Fibroblast of skin of right biceps (primary cell): ENCODE measurements at regions not wholly inside any gene's neighbourhood (a gene's known extent, or its start where the extent isn't known, plus 50 kb on each side); places are given as distances from the start of the nearest gene placed in this dataset.
"Not testable (repeated sequence)": the region's sequence is repeated elsewhere in the genome, so short reads cannot be mapped to it uniquely, and the experiment has no call there.

Experiments used
- DNase-seq: peaks from one replicate; pipeline ENCODE4 v3.0.0-alpha.2; 2013

DNA sequence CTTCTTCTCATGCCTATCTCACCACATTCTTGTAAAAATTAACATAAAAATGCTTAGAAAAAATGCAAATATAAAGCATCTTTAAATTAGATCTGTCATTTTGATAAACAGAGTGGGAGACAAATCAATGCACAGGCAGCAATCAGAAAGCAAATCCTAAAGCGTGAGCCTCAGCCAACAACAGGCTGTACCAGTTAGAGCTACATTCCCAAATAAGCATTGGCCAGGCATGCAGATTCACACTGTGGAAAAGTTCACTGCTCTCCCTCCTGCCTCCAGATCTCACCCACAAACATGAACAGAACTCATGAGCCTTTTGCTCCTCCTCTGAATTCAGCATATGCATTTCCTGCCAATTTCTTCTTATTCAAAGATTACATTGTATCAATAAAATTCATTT lies 115.2 kb upstream of the FAT3 start:
- no peak for DNase-seq

GRCh38 chr11:92107331-92107730 lies 117.3 kb upstream of the FAT3 start:
- DNase-seq, result no peak

DNA sequence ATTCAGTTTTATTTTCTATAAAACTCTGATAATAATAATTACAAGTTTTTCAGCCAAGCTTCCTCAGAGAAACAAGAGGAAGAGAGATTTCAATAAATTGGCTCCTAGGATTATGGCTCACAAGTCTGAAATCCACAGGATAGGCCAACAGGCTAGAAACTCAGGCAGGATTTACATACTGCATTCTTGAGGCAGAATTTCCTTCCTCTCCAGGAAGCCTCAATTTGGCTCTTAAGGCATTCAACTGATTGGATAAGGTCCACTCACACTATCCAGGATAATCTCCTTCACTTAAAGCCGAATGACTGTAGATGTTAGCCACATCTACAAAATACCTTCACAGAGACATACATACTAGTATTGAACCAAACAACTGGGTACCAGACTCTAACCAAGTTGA lies 120.3 kb upstream of the FAT3 start:
- no peak for DNase-seq

GRCh38 chr11:92101920-92102319 lies 122.7 kb upstream of the FAT3 start:
- no peak for DNase-seq

DNA sequence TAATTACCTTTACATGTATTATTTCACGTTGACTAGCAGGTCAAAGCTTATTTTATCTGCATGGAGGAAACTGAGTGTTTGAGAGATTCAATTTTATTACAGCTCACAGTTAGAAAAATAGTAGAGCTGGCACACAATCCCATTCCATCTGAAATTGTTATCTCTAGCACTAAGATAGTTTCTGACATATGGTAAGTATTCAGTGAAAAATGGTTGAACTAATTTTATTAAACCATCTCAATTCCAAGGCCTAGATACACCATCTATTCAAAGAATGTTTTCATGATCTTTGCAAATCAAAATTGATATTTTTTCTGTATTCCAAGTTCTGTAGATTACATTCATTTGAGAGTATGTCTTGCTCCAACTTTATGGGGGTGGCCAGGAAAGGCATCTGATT lies 125.4 kb upstream of the FAT3 start:
- DNase-seq, result no peak

- no peak for DNase-seq
Observed at GRCh38 chr11:92098172-92098571, 126.4 kb upstream of the FAT3 start.

GRCh38 chr11:92087725-92088537 lies 136.7 kb upstream of the FAT3 start:
- DNase-seq, result no peak

GRCh38 chr11:92083123-92083522 lies 141.5 kb upstream of the FAT3 start:
- DNase-seq, result no peak

DNA sequence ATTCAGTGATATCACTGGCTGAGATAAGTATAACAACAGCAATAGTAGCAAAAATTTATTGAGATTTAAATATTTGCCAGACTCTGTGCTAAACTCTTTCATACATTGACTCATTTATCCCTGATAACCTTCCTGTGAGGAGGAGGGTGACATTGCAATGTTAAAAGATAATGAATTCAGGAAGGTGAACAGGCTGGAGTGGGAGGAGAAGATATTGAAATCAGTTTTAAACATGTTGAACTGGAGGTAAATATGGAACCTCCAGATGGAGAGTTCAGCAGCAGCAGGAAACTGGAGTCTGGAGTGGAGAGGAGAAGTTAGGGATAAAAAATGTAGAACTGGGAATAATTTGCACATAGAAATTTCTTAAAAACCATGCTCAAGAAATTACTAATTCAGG lies 142.0 kb upstream of the FAT3 start:
- DNase-seq, result no peak

DNA sequence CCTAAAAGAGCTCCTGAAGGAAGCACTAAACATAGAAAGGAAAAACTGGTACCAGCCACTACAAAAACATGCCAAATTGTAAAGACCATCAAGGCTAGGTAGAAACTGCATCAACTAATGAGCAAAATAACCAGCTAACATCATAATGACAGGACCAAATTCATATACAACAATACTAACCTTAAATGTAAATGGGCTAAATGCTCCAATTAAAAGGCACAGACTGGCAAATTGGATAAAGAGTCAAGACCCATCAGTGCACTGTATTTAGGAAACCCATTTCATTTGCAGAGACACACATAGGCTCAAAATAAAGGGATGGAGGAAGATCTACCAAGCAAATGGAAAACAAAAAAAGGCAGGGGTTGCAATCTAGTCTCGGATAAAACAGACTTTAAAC lies 150.1 kb upstream of the FAT3 start:
- DNase-seq, result not testable (repeated sequence)

- DNase-seq, result no peak
Observed at GRCh38 chr11:92071660-92072059, 153.0 kb upstream of the FAT3 start.

- peak; percentile 14 for DNase-seq
Observed at GRCh38 chr11:92070026-92070889, 154.4 kb upstream of the FAT3 start.

DNA sequence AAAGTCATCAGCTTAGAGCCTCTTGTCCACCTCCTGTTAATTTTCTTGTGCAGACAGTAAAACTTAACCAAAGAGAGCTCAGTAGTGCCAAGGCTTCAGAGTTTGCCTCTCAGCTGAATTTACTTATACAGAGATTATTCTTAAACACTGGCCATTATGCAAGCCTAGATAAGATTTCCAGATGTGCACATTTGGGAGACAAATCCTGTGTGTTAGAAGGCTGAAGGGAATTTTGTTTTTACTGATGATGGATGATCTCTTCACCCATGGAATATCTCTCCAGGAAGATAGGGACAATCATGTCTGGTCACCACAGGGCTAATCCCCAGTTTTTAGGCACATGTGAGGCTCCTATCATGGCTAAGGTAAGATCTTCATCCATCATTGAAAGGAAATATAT lies 157.6 kb upstream of the FAT3 start:
- DNase-seq, result no peak

GRCh38 chr11:92061456-92062062 lies 163.1 kb upstream of the FAT3 start:
- DNase-seq, result no peak

DNA sequence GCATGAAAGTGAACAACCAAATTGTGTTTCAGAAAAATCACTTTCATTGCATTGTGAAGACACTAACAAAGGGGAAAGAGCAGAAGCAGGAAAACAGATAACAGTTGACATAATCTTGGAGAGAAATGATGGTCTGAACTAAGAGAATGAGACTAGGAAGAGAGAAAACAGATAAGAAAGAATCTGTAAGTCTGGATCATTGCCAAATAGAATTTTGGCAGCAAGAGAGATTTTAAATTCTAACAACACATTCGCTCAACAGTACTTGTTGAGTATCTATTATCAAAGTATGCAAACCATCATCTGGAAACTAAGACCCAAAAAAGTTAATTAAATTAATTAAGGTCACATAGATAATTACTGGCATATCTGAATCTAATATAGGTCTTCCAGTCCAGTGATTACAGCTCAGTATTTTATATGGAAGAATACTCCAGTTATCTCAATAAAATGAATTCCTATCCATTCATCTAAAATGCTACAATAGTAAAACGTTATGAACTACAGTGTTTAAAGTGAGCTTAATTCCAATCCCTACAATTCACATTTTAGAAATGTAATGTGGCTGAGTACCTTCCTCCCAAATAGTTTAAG lies 166.7 kb upstream of the FAT3 start:
- no peak for DNase-seq

GRCh38 chr11:92053216-92053615 lies 171.4 kb upstream of the FAT3 start:
- peak; percentile 54 for DNase-seq

DNA sequence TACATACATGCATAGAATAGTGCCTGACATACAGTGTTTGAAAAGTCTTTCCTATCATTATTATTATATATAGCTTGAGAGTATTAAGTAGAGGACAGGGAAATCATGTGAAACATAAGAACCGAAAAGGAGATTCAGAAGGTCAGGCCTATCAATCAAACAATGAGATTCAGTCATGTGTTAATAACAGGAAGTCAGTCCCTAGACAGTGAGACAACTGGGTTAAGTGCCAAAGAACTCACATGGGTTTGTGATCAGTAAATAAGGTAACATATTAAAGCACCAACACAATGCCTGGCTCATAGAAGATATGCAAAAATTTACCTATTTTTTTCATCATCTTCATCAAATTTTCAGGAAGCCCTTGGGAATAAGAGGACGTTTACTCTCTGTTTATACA lies 174.3 kb upstream of the FAT3 start:
- no peak for DNase-seq

- peak; percentile 21 for DNase-seq
Observed at GRCh38 chr11:92048415-92048814, 176.2 kb upstream of the FAT3 start.

- no peak for DNase-seq
Observed at GRCh38 chr11:92046103-92046502, 178.5 kb upstream of the FAT3 start.

DNA sequence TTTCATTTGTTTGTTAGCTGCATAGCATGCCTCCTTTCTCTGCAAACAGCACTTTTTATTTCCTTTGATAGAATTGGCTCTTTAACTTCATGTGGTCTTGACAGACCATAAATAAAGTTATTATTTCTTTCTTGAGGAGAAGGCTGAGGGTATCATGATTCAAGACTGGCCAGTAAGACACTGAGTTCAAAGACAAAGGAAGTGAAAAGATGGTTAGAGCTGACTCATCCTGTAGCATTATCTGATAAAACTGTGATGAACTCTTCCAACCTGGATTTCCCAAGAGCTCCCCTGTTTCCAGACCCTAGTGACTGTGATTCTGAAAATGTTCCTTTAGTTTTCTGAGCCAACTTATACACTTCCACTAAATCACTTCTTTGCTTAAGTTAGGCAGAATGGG lies 179.3 kb upstream of the FAT3 start:
- DNase-seq, result peak; percentile 16

DNA sequence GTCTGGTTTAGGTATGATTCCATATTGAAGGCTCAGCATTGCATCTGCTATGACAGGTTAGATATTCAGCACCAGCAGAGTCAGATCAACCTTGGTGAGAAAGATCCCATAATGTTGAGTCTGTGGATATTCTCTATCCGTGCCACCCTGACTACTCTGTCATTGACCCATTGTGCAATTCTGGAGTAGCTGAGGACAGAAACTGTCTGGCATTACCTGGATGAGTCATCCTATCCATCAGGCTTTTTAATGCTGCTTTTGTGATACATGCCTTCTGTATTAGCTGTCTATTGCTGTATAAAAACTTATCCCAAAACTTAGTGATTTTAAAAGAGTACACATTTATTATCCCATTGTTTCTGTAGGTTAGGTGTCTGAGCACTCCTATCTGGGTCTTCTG lies 189.1 kb upstream of the FAT3 start:
- no peak for DNase-seq

DNA sequence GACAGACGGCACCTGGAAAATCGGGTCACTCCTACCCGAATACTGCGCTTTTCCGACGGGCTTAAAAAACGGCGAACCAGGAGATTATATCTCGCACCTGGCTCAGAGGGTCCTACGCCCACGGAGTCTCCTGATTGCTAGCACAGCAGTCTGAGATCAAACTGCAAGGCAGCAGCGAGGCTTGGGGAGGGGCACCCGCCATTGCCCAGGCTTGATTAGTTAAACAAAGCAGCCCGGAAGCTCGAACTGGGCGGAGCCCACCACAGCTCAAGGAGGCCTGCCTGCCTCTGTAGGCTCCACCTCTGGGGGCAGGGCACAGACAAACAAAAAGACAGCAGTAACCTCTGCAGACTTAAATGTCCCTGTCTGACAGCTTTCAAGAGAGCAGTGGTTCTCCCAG lies 197.5 kb upstream of the FAT3 start:
- not testable (repeated sequence) for DNase-seq

GRCh38 chr11:92026664-92027063 lies 198.0 kb upstream of the FAT3 start:
- DNase-seq, result no peak
